ENCODE measurements at regions not wholly inside any gene's neighbourhood (a gene's known extent, or its start where the extent isn't known, plus 50 kb on each side); places are given as distances from the start of the nearest gene placed in this dataset.

GRCh38 chr21:26389971-26390641, 183.0 kb downstream of the CYYR1 start:
- no peak for TF ChIP-seq ZNF331 (CRISPR knock-in tag; IDR thresholded peaks at IDR 0.05; ENCODE audit: low read depth)
- TF ChIP-seq CREB1 (CRISPR knock-in tag; IDR thresholded peaks at IDR 0.05; ENCODE audit: low read depth): no peak
- TF ChIP-seq ZNF114 (CRISPR knock-in tag; IDR thresholded peaks at IDR 0.05): no peak
- TF ChIP-seq POLR2AphosphoS5 (IDR thresholded peaks at IDR 0.05; ENCODE audit: low read depth): no peak
- no peak for TF ChIP-seq EZH2phosphoT487 (IDR thresholded peaks at IDR 0.05; ENCODE audit: unreplicated experiment)
- no peak for TF ChIP-seq REST (IDR thresholded peaks at IDR 0.05; ENCODE audit: unreplicated experiment)
- Histone ChIP-seq H3K79me2 (replicated peaks; ENCODE audit: insufficient read depth) (no peaks in the 10 kb centered on the region), H3K9me2 (ENCODE audit: insufficient read depth) (no peaks in the 10 kb centered on the region), H4K20me1 (replicated peaks; ENCODE audit: insufficient read depth) (no peaks in the 10 kb centered on the region), H2AFZ (no peak overlapping the region), H3K4me1 (ENCODE audit: insufficient read depth) (no peaks in the 10 kb centered on the region), H3K36me3 (ENCODE audit: insufficient read depth) (no peaks in the 10 kb centered on the region), H3K4me3 (no peak overlapping the region), H3K27ac (ENCODE audit: low read depth) (no peak overlapping the region), H3K4me2 (no peak overlapping the region), H3K27me3 (ENCODE audit: insufficient read depth) (no peaks in the 10 kb centered on the region), H3F3A (replicated peaks; ENCODE audit: low read depth) (no peaks in the 10 kb centered on the region)
- ATAC-seq (no peak), DNase-seq (ENCODE audit: low spot score) (no peak)
- H3K27me3 Mint-ChIP-seq (ENCODE audit: insufficient read depth, low read depth, poor library complexity): peaks cover 5% of the 10 kb centered on the region
- peaks cover 22% of the 10 kb centered on the region for H3K9me3 Mint-ChIP-seq
- peaks cover 7% of the 10 kb centered on the region; the same call in 1 of the 3 replicates for H3K36me3 Mint-ChIP-seq (ENCODE audit: low read depth)
- H3K27ac Mint-ChIP-seq: no peak overlapping the region
- H3K4me3 Mint-ChIP-seq: no peak overlapping the region
- no peaks in the 10 kb centered on the region for H3K4me1 Mint-ChIP-seq

- ATAC-seq (no peak), DNase-seq (ENCODE audit: low spot score) (no peak)
- H3K9me2 ChIP-seq (ENCODE audit: insufficient read depth): no peaks in the 10 kb centered on the region
- H3K27me3 Mint-ChIP-seq (ENCODE audit: insufficient read depth, low read depth, poor library complexity): peaks cover 5% of the 10 kb centered on the region
- H3F3A ChIP-seq (replicated peaks; ENCODE audit: low read depth): no peaks in the 10 kb centered on the region
- peaks cover 22% of the 10 kb centered on the region for H3K9me3 Mint-ChIP-seq
- H3K79me2 ChIP-seq (replicated peaks; ENCODE audit: insufficient read depth): no peaks in the 10 kb centered on the region
- H3K36me3 ChIP-seq (ENCODE audit: insufficient read depth): no peaks in the 10 kb centered on the region
- no peaks in the 10 kb centered on the region for H3K4me1 ChIP-seq (ENCODE audit: insufficient read depth)
- no peak overlapping the region for H3K4me3 Mint-ChIP-seq
- H3K27ac Mint-ChIP-seq: no peak overlapping the region
- H3K4me2 ChIP-seq: no peak overlapping the region
- no peak overlapping the region for H2AFZ ChIP-seq
- H3K36me3 Mint-ChIP-seq (ENCODE audit: low read depth): peaks cover 7% of the 10 kb centered on the region; the same call in 1 of the 3 replicates
- no peaks in the 10 kb centered on the region for H3K4me1 Mint-ChIP-seq
- H4K20me1 ChIP-seq (replicated peaks; ENCODE audit: insufficient read depth): no peaks in the 10 kb centered on the region
- H3K27ac ChIP-seq (ENCODE audit: low read depth): no peak overlapping the region
- H3K27me3 ChIP-seq (ENCODE audit: insufficient read depth): no peaks in the 10 kb centered on the region
- H3K4me3 ChIP-seq: no peak overlapping the region
- no peak for TF ChIP-seq ZNF331 (CRISPR knock-in tag; IDR thresholded peaks at IDR 0.05; ENCODE audit: low read depth)
- no peak for TF ChIP-seq REST (IDR thresholded peaks at IDR 0.05; ENCODE audit: unreplicated experiment)
- no peak for TF ChIP-seq ETS1 (IDR thresholded peaks at IDR 0.05)
- TF ChIP-seq NANOG (IDR thresholded peaks at IDR 0.05; ENCODE audit: borderline replicate concordance): no peak
- TF ChIP-seq STAT1 (IDR thresholded peaks at IDR 0.05; ENCODE audit: unreplicated experiment): no peak
- TF ChIP-seq EZH2phosphoT487 (IDR thresholded peaks at IDR 0.05; ENCODE audit: unreplicated experiment): no peak
- no peak for TF ChIP-seq POLR2AphosphoS5 (IDR thresholded peaks at IDR 0.05; ENCODE audit: low read depth)
- TF ChIP-seq CREB1 (CRISPR knock-in tag; IDR thresholded peaks at IDR 0.05; ENCODE audit: low read depth): no peak
- TF ChIP-seq JUNB (IDR thresholded peaks at IDR 0.05; ENCODE audit: unreplicated experiment): no peak
- no peak for TF ChIP-seq CTCF (conservative IDR thresholded peaks at IDR 0.05; ENCODE audit: low read depth in 2 of 2)
- TF ChIP-seq ZNF114 (CRISPR knock-in tag; IDR thresholded peaks at IDR 0.05): no peak
- no peak for TF ChIP-seq EZH2 (IDR thresholded peaks at IDR 0.05; ENCODE audit: low read depth, unreplicated experiment)
These were observed 184.3 kb downstream of the CYYR1 start for GRCh38 chr21:26388731-26389231.

All from GM23338 (cell line).